ENCODE measurements at regions not wholly inside any gene's neighbourhood (a gene's known extent, or its start where the extent isn't known, plus 50 kb on each side); places are given as distances from the start of the nearest gene placed in this dataset.

DNA sequence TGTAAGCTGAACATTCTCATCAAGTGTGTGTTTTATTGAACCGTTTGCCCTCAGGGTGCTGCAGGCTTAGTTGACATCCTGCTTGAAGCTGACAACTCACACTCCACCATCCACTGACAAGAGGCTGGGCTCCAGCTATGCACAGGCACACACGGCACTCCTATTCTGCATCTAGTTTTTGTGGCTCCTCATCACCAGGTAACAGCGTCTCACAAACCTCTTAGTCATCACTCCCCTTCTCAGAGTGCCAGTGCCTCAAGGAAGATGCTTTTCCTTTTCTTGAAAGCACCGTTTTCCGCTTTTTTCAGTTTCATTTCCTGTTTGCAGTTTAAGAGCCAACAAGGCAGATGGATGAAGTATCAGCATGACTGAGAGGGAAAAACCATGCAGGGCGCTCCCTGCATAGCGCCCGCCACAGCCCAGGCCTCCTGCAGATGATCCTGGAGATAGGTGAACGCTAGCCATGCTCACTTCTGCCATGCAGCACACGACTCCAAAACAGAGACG is 491.2 kb downstream of the COG6 start:
- Histone ChIP-seq H3K36me3 (ENCODE audit: control insufficient read depth, insufficient read depth, low read length) (no peaks in the 10 kb centered on the region), H3K27ac (ENCODE audit: insufficient read depth, low read length) (no peak overlapping the region), H3K9me3 (ENCODE audit: control insufficient read depth, insufficient read depth, low read depth, low read length) (no peaks in the 10 kb centered on the region), H2AFZ (ENCODE audit: low read length) (peak overlapping the region; percentile 82), H3K9ac (ENCODE audit: insufficient read depth, low read length) (no peak overlapping the region), H3K4me3 (replicated peaks in 1 of 4; ENCODE audit: control extremely low read depth in 1 of 4, insufficient read depth in 1 of 4, low read depth in 3 of 4, low read length in 4 of 4) (no peak overlapping the region), H3K79me2 (ENCODE audit: control insufficient read depth, insufficient read depth, low read length) (no peaks in the 10 kb centered on the region), H4K20me1 (ENCODE audit: control insufficient read depth, extremely low read depth, insufficient read depth, low read length) (no peaks in the 10 kb centered on the region), H3K27me3 (ENCODE audit: control insufficient read depth, insufficient read depth, low read length) (no peaks in the 10 kb centered on the region), H3K4me2 (ENCODE audit: extremely low read depth, insufficient read depth, low read length) (no peak overlapping the region), H3K4me1 (ENCODE audit: control insufficient read depth, extremely low read depth, insufficient read depth, low read length) (peaks cover 7% of the 10 kb centered on the region)
- TF ChIP-seq EZH2 (IDR thresholded peaks at IDR 0.05; ENCODE audit: low read length, missing control alignments): no peak
- TF ChIP-seq, protein P1, sequence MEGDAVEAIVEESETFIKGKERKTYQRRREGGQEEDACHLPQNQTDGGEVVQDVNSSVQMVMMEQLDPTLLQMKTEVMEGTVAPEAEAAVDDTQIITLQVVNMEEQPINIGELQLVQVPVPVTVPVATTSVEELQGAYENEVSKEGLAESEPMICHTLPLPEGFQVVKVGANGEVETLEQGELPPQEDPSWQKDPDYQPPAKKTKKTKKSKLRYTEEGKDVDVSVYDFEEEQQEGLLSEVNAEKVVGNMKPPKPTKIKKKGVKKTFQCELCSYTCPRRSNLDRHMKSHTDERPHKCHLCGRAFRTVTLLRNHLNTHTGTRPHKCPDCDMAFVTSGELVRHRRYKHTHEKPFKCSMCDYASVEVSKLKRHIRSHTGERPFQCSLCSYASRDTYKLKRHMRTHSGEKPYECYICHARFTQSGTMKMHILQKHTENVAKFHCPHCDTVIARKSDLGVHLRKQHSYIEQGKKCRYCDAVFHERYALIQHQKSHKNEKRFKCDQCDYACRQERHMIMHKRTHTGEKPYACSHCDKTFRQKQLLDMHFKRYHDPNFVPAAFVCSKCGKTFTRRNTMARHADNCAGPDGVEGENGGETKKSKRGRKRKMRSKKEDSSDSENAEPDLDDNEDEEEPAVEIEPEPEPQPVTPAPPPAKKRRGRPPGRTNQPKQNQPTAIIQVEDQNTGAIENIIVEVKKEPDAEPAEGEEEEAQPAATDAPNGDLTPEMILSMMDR (conservative IDR thresholded peaks at IDR 0.05 in 1 of 2, IDR thresholded peaks at IDR 0.05 in 1 of 2; ENCODE audit: low read depth in 1 of 2, low read length in 2 of 2): no peak
- DNase-seq (ENCODE audit: low read depth in 2 of 2): no peak

DNA sequence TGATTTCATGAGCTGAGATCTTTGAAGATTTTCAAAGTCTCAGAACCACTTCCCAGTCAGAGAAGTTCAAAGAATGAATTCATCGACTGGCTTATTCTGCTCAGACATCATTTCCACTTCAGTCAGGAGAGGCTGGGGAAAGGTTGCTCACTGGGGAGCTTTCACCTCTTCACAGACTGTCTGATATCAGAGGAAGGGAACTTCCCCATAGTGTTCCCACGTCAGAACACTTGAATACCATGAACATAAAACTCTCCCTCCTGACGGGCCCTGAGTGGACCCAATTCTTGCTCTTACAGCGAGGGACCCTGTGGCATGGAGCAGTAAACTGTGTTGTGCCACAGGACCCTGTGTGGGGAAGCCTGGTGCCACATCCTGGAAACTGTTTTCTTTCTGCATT is 492.6 kb downstream of the COG6 start:
- Histone ChIP-seq H3K9ac (ENCODE audit: insufficient read depth, low read length) (no peak overlapping the region), H3K27me3 (ENCODE audit: control insufficient read depth, insufficient read depth, low read length) (no peaks in the 10 kb centered on the region), H4K20me1 (ENCODE audit: control insufficient read depth, extremely low read depth, insufficient read depth, low read length) (no peaks in the 10 kb centered on the region), H2AFZ (ENCODE audit: low read length) (no peak overlapping the region), H3K79me2 (ENCODE audit: control insufficient read depth, insufficient read depth, low read length) (no peaks in the 10 kb centered on the region), H3K27ac (ENCODE audit: insufficient read depth, low read length) (no peak overlapping the region), H3K4me2 (ENCODE audit: extremely low read depth, insufficient read depth, low read length) (no peak overlapping the region), H3K4me1 (ENCODE audit: control insufficient read depth, extremely low read depth, insufficient read depth, low read length) (peaks cover 11% of the 10 kb centered on the region), H3K9me3 (ENCODE audit: control insufficient read depth, insufficient read depth, low read depth, low read length) (no peaks in the 10 kb centered on the region), H3K4me3 (replicated peaks in 1 of 4; ENCODE audit: control extremely low read depth in 1 of 4, insufficient read depth in 1 of 4, low read depth in 3 of 4, low read length in 4 of 4) (no peak overlapping the region), H3K36me3 (ENCODE audit: control insufficient read depth, insufficient read depth, low read length) (no peaks in the 10 kb centered on the region)
- DNase-seq (ENCODE audit: low read depth in 2 of 2): no peak
- TF ChIP-seq EZH2 (IDR thresholded peaks at IDR 0.05; ENCODE audit: low read length, missing control alignments): no peak
- TF ChIP-seq, protein P1 (conservative IDR thresholded peaks at IDR 0.05 in 1 of 2, IDR thresholded peaks at IDR 0.05 in 1 of 2; ENCODE audit: low read depth in 1 of 2, low read length in 2 of 2): no peak

DNA sequence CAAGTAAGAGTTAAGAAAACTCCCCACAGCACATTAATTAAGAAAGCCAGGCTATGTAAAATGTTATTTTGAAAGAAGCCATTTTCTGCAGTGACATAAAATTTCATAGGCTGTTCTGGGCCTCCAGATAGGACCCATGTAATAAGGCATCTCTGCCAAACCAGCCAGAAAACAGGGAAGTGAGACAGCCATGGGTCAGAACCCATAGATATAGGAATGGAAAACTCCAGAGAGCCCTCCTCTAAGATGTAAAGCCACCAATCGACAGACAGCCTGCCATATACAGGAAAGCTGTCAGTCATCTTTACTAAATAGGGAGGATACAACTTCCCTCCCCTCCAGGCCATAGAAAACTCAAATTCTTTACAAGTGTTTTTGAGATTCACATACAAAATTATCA is 493.3 kb downstream of the COG6 start:
- Histone ChIP-seq H3K4me2 (ENCODE audit: extremely low read depth, insufficient read depth, low read length) (no peak overlapping the region), H4K20me1 (ENCODE audit: control insufficient read depth, extremely low read depth, insufficient read depth, low read length) (no peaks in the 10 kb centered on the region), H3K9me3 (ENCODE audit: control insufficient read depth, insufficient read depth, low read depth, low read length) (no peaks in the 10 kb centered on the region), H3K4me1 (ENCODE audit: control insufficient read depth, extremely low read depth, insufficient read depth, low read length) (peaks cover 11% of the 10 kb centered on the region), H3K27ac (ENCODE audit: insufficient read depth, low read length) (no peak overlapping the region), H3K27me3 (ENCODE audit: control insufficient read depth, insufficient read depth, low read length) (no peaks in the 10 kb centered on the region), H3K79me2 (ENCODE audit: control insufficient read depth, insufficient read depth, low read length) (no peaks in the 10 kb centered on the region), H3K4me3 (replicated peaks in 1 of 4; ENCODE audit: control extremely low read depth in 1 of 4, insufficient read depth in 1 of 4, low read depth in 3 of 4, low read length in 4 of 4) (no peak overlapping the region), H3K36me3 (ENCODE audit: control insufficient read depth, insufficient read depth, low read length) (no peaks in the 10 kb centered on the region), H3K9ac (ENCODE audit: insufficient read depth, low read length) (no peak overlapping the region), H2AFZ (ENCODE audit: low read length) (no peak overlapping the region)
- TF ChIP-seq, protein P1 (conservative IDR thresholded peaks at IDR 0.05 in 1 of 2, IDR thresholded peaks at IDR 0.05 in 1 of 2; ENCODE audit: low read depth in 1 of 2, low read length in 2 of 2): no peak
- TF ChIP-seq EZH2 (IDR thresholded peaks at IDR 0.05; ENCODE audit: low read length, missing control alignments): no peak
- no peak for DNase-seq (ENCODE audit: low read depth in 2 of 2)

Measured in fibroblast of lung (primary cell).